ENCODE measurements at regions not wholly inside any gene's neighbourhood (a gene's known extent, or its start where the extent isn't known, plus 50 kb on each side); places are given as distances from the start of the nearest gene placed in this dataset.
"Not testable (repeated sequence)": the region's sequence is repeated elsewhere in the genome, so short reads cannot be mapped to it uniquely, and the experiment has no call there.

DNA sequence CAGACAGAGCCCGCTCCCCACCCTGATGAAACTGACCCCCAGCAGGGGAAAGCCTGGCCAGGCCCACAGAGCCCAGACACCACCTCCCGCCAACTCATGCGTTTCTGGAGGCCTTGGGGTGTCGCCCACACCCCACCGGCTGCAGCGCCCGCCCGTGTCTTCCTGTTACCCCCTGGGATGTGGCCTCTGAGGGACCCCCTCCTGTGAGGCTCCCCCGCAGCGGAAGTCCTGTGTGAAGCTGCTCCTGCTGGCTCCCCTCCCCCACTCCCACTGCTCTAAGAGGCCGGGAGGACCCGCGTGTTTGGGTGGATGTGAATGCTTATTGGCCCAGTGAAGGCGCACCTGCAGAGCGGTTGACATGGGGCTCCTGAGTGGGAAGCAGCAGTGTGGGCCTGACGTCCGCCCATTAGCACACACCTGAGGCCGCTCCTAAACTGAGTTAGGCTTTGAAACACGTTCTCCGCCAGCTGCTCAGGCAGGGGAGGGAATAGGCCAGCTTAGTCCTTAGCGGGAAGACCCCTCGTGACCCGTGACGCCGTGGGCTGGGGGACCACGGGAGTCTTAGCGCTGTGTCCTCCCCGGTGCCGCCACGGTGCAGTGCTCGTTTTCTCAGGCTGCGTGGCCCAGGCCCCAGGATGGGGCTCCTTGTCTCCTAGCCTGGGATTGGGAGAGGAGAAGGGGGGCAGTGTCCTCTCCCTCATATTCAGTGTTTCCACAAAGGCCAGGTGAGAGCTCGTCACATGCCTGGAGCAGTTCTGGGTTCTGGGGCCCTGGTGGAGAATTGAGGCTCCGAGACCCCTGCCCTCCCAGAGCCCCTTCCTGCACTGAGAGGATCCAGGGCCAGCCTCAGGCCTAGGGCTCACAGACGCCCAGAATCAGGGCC lies 323.4 kb upstream of the SFSWAP start:
- no peak for TF ChIP-seq PAX5 (IDR thresholded peaks at IDR 0.05; ENCODE audit: insufficient read depth, low read length, severe bottlenecking)
- TF ChIP-seq POU2F2 (IDR thresholded peaks at IDR 0.05; ENCODE audit: low read depth, low read length), result no peak
- no peak for TF ChIP-seq POLR2AphosphoS5 (IDR thresholded peaks at IDR 0.05; ENCODE audit: low read depth, low read length)
- TF ChIP-seq TAF1 (IDR thresholded peaks at IDR 0.05; ENCODE audit: low read depth, low read length), result no peak
- TF ChIP-seq POLR2A (IDR thresholded peaks at IDR 0.05; ENCODE audit: low read depth, low read length), result no peak
- TF ChIP-seq SPI1 (IDR thresholded peaks at IDR 0.05; ENCODE audit: low read depth, low read length), result no peak
- DNase-seq (ENCODE audit: insufficient read length, low spot score), result no peak
- no peak for FAIRE-seq

DNA sequence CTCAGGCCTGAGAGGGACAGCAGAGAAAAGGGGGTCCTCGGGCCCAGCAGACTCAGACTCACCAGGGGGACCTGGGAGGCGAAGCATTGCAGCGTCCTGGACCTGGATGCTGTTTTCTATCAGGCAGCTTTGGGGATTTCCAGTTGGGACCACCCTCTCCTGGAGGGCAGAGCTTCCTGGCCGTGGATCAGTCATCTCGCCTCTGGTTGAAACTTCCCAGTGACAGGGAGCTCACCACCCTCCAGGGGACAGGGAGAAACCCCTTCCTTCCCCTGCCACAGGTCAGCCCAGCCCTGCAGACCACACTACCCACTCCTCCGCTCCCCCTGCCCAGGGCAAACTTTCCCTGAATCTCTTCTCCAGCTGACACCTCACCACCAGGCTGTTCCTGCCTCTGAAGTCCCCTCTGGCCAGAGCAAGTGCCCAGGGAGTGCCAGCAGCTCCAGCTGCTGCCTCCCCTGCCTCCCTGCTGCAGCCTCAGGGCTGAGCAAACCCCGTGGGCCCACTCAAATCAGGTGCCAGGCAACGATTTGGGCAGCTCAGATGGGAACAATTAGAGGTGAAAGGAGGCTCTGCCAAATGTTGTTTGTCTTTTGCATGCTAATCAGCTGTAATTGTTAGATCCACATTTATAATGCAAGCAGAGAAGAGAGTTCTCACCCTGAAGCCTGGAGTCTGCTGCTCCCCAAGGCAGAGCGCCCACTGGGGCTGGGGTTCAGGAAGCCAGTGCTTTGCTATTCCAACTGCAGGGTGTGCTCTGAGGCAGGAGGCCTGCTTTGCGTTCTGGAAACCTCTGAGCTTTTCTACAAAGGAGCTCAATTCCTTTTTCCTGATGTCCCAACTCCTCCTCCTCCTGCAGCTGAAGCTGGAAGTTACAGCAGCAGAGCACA lies 322.5 kb upstream of the SFSWAP start:
- not testable (repeated sequence) for DNase-seq (ENCODE audit: insufficient read length, low spot score); FAIRE-seq

GRCh38 chr12:131389054-131390013 lies 321.6 kb upstream of the SFSWAP start:
- FAIRE-seq, result no peak
- DNase-seq (ENCODE audit: insufficient read length, low spot score), result no peak

GRCh38 chr12:131390412-131391334 lies 320.2 kb upstream of the SFSWAP start:
- TF ChIP-seq POLR2A (IDR thresholded peaks at IDR 0.05; ENCODE audit: low read depth, low read length) (no peak), TAF1 (IDR thresholded peaks at IDR 0.05; ENCODE audit: low read depth, low read length) (no peak), PAX5 (IDR thresholded peaks at IDR 0.05; ENCODE audit: insufficient read depth, low read length, severe bottlenecking) (no peak), POU2F2 (IDR thresholded peaks at IDR 0.05; ENCODE audit: low read depth, low read length) (no peak), SPI1 (IDR thresholded peaks at IDR 0.05; ENCODE audit: low read depth, low read length) (no peak), POLR2AphosphoS5 (IDR thresholded peaks at IDR 0.05; ENCODE audit: low read depth, low read length) (no peak)
- no peak for DNase-seq (ENCODE audit: insufficient read length, low spot score)
- FAIRE-seq, result no peak

More at GRCh38 chr12:131389054-131390013, 321.6 kb upstream of the SFSWAP start:
- TF ChIP-seq SPI1 (IDR thresholded peaks at IDR 0.05; ENCODE audit: low read depth, low read length) (no peak), POLR2AphosphoS5 (IDR thresholded peaks at IDR 0.05; ENCODE audit: low read depth, low read length) (no peak), PAX5 (IDR thresholded peaks at IDR 0.05; ENCODE audit: insufficient read depth, low read length, severe bottlenecking) (no peak), POLR2A (IDR thresholded peaks at IDR 0.05; ENCODE audit: low read depth, low read length) (no peak), TAF1 (IDR thresholded peaks at IDR 0.05; ENCODE audit: low read depth, low read length) (no peak), POU2F2 (IDR thresholded peaks at IDR 0.05; ENCODE audit: low read depth, low read length) (no peak)

DNA sequence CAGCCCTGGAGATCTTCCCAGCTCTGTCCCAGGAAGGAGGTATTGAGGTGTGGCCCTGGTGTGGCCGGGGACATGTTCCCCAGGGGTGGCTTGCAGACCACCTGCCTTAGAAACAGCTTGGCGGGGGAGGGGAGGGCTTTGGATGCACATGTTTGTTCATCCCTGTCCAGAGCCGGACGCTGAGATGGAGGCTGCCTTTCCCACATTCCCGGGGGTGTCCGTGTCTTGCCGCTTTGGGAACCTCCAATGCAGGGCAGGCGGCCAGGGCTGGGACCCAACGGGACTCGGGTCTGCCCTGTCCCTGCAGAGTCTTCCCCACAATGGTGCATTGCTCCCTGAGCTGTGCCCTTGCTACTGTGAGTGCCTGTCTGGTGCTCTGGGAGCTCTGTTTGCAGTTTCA lies 319.5 kb upstream of the SFSWAP start:
- no peak for FAIRE-seq
- TF ChIP-seq POLR2A (IDR thresholded peaks at IDR 0.05; ENCODE audit: low read depth, low read length), result no peak
- TF ChIP-seq POU2F2 (IDR thresholded peaks at IDR 0.05; ENCODE audit: low read depth, low read length), result no peak
- no peak for TF ChIP-seq TAF1 (IDR thresholded peaks at IDR 0.05; ENCODE audit: low read depth, low read length)
- no peak for TF ChIP-seq SPI1 (IDR thresholded peaks at IDR 0.05; ENCODE audit: low read depth, low read length)
- TF ChIP-seq PAX5 (IDR thresholded peaks at IDR 0.05; ENCODE audit: insufficient read depth, low read length, severe bottlenecking), result no peak
- TF ChIP-seq POLR2AphosphoS5 (IDR thresholded peaks at IDR 0.05; ENCODE audit: low read depth, low read length), result no peak
- no peak for DNase-seq (ENCODE audit: insufficient read length, low spot score)

GRCh38 chr12:131394752-131395151 lies 316.1 kb upstream of the SFSWAP start:
- FAIRE-seq; DNase-seq (ENCODE audit: insufficient read length, low spot score): not testable (repeated sequence)

GRCh38 chr12:131395209-131395684 lies 315.6 kb upstream of the SFSWAP start:
- FAIRE-seq; DNase-seq (ENCODE audit: insufficient read length, low spot score): not testable (repeated sequence)

- TF ChIP-seq TAF1 (IDR thresholded peaks at IDR 0.05; ENCODE audit: low read depth, low read length), result no peak
- TF ChIP-seq SPI1 (IDR thresholded peaks at IDR 0.05; ENCODE audit: low read depth, low read length), result no peak
- TF ChIP-seq PAX5 (IDR thresholded peaks at IDR 0.05; ENCODE audit: insufficient read depth, low read length, severe bottlenecking), result no peak
- TF ChIP-seq POLR2AphosphoS5 (IDR thresholded peaks at IDR 0.05; ENCODE audit: low read depth, low read length), result no peak
- no peak for TF ChIP-seq POU2F2 (IDR thresholded peaks at IDR 0.05; ENCODE audit: low read depth, low read length)
- TF ChIP-seq POLR2A (IDR thresholded peaks at IDR 0.05; ENCODE audit: low read depth, low read length), result no peak
- DNase-seq (ENCODE audit: insufficient read length, low spot score), result no peak
- FAIRE-seq, result no peak
These were observed 314.8 kb upstream of the SFSWAP start for GRCh38 chr12:131395971-131396573.

All from GM12891 (cell line).